ENCODE measurements at regions not wholly inside any gene's neighbourhood (a gene's known extent, or its start where the extent isn't known, plus 50 kb on each side); places are given as distances from the start of the nearest gene placed in this dataset.

- no TSS peak for BruUV-seq (replicated peaks)
- no peak for TF ChIP-seq JUNB (IDR thresholded peaks at IDR 0.05)
- TF ChIP-seq NR2C2 (IDR thresholded peaks at IDR 0.05; ENCODE audit: borderline replicate concordance, control insufficient read depth, insufficient read length, low read depth), result no peak
- TF ChIP-seq EGR1 (IDR thresholded peaks at IDR 0.05; ENCODE audit: borderline replicate concordance in 1 of 2, low read depth in 2 of 2, low read length in 2 of 2), result no peak
- TF ChIP-seq, protein P1, sequence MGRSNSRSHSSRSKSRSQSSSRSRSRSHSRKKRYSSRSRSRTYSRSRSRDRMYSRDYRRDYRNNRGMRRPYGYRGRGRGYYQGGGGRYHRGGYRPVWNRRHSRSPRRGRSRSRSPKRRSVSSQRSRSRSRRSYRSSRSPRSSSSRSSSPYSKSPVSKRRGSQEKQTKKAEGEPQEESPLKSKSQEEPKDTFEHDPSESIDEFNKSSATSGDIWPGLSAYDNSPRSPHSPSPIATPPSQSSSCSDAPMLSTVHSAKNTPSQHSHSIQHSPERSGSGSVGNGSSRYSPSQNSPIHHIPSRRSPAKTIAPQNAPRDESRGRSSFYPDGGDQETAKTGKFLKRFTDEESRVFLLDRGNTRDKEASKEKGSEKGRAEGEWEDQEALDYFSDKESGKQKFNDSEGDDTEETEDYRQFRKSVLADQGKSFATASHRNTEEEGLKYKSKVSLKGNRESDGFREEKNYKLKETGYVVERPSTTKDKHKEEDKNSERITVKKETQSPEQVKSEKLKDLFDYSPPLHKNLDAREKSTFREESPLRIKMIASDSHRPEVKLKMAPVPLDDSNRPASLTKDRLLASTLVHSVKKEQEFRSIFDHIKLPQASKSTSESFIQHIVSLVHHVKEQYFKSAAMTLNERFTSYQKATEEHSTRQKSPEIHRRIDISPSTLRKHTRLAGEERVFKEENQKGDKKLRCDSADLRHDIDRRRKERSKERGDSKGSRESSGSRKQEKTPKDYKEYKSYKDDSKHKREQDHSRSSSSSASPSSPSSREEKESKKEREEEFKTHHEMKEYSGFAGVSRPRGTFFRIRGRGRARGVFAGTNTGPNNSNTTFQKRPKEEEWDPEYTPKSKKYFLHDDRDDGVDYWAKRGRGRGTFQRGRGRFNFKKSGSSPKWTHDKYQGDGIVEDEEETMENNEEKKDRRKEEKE (IDR thresholded peaks at IDR 0.05), result no peak
- no peak overlapping the region for H3K27ac ChIP-seq (ENCODE audit: control insufficient read depth, insufficient read depth)
- CTCF ChIA-PET, result no interaction called here
- intact Hi-C loops (cut with micrococcal nuclease; ENCODE audit: unreplicated experiment), result no loop called here
- DNase-seq (ENCODE audit: low read depth, low spot score) (no peak), ATAC-seq (no peak), FAIRE-seq (no peak)
- RAD21 ChIA-PET (ENCODE audit: unreplicated experiment), result no interaction called here
- no peaks in the 10 kb centered on the region for H3K79me2 ChIP-seq (ENCODE audit: control insufficient read depth, insufficient read depth, low read length)
- no peak overlapping the region for H3K4me2 ChIP-seq (ENCODE audit: control insufficient read depth, insufficient read depth)
- H3K27me3 ChIP-seq (replicated peaks in 1 of 2; ENCODE audit: control insufficient read depth in 2 of 2, insufficient read depth in 2 of 2, low read length in 1 of 2), result no peaks in the 10 kb centered on the region
- H3K4me3 ChIP-seq, result no peak overlapping the region
- H3K9ac ChIP-seq (ENCODE audit: control insufficient read depth, insufficient read depth, low read length), result no peak overlapping the region
- H3K4me1 ChIP-seq (ENCODE audit: control insufficient read depth, insufficient read depth, low read length), result no peaks in the 10 kb centered on the region
- no peaks in the 10 kb centered on the region for H3K36me3 ChIP-seq (ENCODE audit: control insufficient read depth in 2 of 2, insufficient read depth in 2 of 2, low read length in 1 of 2)
- POLR2A ChIA-PET, result no interaction called here
- SMC1A ChIA-PET (ENCODE audit: uncharacterized antibody, unreplicated experiment), result no interaction called here
- H2AFZ ChIP-seq (ENCODE audit: control insufficient read depth, low read depth, low read length), result no peak overlapping the region
- H3K9me3 ChIP-seq (replicated peaks; ENCODE audit: control insufficient read depth, insufficient read depth, low read length), result no peaks in the 10 kb centered on the region
- in situ Hi-C loops (cut with MboI), result no loop called here
- no peaks in the 10 kb centered on the region for H4K20me1 ChIP-seq (ENCODE audit: control insufficient read depth, insufficient read depth)
- WGBS (ENCODE audit: insufficient coverage, insufficient replicate concordance, low lambda C conversion rate, missing lambda C conversion rate), result 30% methylated on average over 1 of the region's 1 CpG
These were observed 670.1 kb upstream of the LRRN3 start for GRCh38 chr7:110420788-110421187.
